ENCODE measurements at regions not wholly inside any gene's neighbourhood (a gene's known extent, or its start where the extent isn't known, plus 50 kb on each side); places are given as distances from the start of the nearest gene placed in this dataset.

DNA sequence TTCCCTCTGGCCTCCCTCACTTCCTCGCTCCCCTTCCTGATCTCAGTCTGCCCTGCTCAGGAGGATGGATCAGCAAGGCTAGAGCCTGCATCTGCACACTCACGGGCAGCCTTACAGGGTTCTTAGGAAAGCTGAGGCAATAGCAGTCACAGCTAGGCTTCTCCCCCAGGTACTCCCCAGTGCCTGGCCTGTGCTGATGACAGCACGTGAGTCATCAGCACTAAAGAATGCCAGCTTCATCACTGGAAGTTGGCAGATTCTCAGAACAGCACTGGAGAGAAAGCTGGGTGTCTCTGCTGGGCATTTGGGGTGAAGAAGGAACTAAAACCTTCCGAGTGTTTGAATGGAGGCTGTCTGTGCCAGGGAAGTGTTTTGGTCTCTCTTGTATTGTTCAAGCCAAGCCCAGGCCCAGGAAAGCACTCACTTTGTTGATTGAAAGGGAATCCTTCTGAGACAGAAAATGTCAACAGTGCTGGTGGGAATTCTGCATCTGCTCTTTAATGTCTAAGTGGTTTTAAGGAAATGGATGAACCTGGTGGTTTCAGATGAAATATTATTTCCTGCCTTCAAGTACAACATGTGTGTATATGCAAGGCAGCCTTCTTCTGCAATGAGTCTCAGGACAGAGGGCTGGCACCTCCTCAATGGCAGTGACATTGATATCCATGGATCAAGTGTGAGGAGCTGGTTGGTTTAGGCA lies 73.0 kb upstream of the SCOC start:
- Histone ChIP-seq H3K9me3 (no peaks in the 10 kb centered on the region), H3K27me3 (no peaks in the 10 kb centered on the region), H3K4me3 (no peak overlapping the region), H3K36me3 (no peaks in the 10 kb centered on the region), H3K27ac (no peak overlapping the region), H3K4me1 (peaks cover 28% of the 10 kb centered on the region)
- 46% methylated on average over 4 of the region's 4 CpGs for WGBS
- TF ChIP-seq EP300 (IDR thresholded peaks at IDR 0.05) (no peak), POLR2AphosphoS5 (IDR thresholded peaks at IDR 0.05) (no peak), POLR2A (IDR thresholded peaks at IDR 0.05) (no peak)
- TF ChIP-seq, protein P1, sequence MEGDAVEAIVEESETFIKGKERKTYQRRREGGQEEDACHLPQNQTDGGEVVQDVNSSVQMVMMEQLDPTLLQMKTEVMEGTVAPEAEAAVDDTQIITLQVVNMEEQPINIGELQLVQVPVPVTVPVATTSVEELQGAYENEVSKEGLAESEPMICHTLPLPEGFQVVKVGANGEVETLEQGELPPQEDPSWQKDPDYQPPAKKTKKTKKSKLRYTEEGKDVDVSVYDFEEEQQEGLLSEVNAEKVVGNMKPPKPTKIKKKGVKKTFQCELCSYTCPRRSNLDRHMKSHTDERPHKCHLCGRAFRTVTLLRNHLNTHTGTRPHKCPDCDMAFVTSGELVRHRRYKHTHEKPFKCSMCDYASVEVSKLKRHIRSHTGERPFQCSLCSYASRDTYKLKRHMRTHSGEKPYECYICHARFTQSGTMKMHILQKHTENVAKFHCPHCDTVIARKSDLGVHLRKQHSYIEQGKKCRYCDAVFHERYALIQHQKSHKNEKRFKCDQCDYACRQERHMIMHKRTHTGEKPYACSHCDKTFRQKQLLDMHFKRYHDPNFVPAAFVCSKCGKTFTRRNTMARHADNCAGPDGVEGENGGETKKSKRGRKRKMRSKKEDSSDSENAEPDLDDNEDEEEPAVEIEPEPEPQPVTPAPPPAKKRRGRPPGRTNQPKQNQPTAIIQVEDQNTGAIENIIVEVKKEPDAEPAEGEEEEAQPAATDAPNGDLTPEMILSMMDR (IDR thresholded peaks at IDR 0.05): no peak
- DNase-seq (ENCODE audit: low spot score in 2 of 2): no peak

DNA sequence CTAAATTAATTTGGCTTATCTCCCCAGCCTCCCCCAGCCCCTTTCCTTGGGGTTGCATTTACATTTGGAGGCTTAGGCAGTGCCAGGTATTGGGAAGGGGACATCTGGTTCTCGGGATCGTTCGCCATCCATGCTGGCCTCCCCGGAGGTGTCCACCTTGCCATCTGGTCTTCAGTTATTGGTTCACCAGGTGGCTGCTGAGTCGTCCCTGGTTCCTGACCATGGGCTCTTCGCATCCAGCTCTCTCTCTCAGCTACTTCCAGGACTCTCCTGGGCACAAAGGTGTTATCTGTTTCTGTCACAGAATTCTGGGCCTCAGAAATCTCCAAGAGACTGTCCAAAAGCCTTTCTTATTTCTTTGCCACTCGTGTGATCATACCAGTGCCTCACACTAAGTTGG lies 75.4 kb upstream of the SCOC start:
- DNase-seq (ENCODE audit: low spot score in 2 of 2): no peak
- 94% methylated on average over 7 of the region's 7 CpGs for WGBS
- Histone ChIP-seq H3K4me1 (peaks cover 28% of the 10 kb centered on the region), H3K36me3 (no peaks in the 10 kb centered on the region), H3K27me3 (no peaks in the 10 kb centered on the region), H3K9me3 (no peaks in the 10 kb centered on the region), H3K4me3 (no peak overlapping the region), H3K27ac (no peak overlapping the region)
- TF ChIP-seq POLR2A (IDR thresholded peaks at IDR 0.05) (no peak), EP300 (IDR thresholded peaks at IDR 0.05) (no peak), POLR2AphosphoS5 (IDR thresholded peaks at IDR 0.05) (no peak)
- TF ChIP-seq, protein P1 (IDR thresholded peaks at IDR 0.05): no peak

DNA sequence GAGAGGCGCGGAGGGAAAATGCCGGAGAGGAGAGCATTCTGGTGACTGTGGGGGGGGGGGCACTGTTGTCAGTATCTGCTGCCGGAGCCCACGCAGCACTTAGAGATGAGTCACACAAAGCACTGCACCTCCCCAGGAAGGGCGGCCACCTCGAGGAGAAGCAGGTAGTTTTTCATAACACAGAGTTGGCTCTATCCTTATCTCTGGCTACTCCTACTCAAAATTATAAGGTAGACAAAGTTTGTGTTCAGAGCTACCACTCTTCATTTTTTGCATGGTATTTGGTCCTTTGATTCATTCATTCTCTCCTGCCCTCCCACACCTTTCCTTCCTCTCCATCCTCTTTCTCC lies 76.2 kb upstream of the SCOC start:
- no peak overlapping the region for H3K4me3 ChIP-seq
- TF ChIP-seq EP300 (IDR thresholded peaks at IDR 0.05) (no peak), POLR2A (IDR thresholded peaks at IDR 0.05) (no peak), POLR2AphosphoS5 (IDR thresholded peaks at IDR 0.05) (no peak)
- TF ChIP-seq, protein P1 (IDR thresholded peaks at IDR 0.05): no peak
- no peaks in the 10 kb centered on the region for H3K36me3 ChIP-seq
- H3K4me1 ChIP-seq: peaks cover 28% of the 10 kb centered on the region
- DNase-seq (ENCODE audit: low spot score in 2 of 2): no peak
- no peaks in the 10 kb centered on the region for H3K9me3 ChIP-seq
- 46% methylated on average over 7 of the region's 7 CpGs for WGBS
- no peaks in the 10 kb centered on the region for H3K27me3 ChIP-seq
- peak overlapping the region; percentile 68 for H3K27ac ChIP-seq

DNA sequence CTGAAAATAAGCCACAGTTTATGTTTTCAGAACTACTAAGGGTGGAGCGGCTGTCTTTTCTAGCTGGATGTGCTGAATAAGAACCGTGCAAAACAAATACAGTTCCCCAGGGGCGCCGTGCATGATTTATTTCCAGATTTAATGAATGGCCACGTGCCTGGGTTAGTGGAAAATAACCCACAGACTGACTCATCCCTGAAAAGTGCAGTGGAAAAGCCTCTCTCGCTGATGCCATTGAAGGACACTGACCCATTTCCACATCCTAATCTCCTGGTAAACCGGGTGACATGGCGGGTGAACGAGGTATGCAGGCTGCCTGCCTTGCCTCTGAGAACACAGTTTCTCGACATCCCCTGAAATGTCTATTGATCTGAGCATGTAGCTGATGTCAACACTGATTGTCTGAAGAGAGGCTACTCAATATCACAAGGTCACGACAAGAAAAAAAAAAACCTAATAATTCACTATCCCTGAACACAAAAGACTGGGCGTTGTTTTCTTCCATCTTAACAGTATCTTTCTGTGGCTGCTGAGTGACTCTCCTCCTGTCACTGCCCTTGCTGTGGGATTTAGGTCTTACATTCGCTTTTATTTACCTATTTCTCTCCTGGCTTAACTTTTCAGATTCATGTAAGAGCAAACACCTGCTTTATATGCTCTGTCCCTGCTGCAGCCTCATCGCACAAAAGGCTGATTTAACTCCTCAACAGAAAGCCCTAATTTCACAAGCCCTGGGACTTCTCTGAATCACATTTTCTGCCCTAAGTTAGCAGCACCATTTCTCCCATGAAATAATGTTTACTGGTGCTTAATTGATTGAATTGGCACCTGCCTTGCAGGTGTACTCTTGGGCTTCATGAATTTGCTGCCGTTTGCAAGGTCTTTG lies 76.9 kb upstream of the SCOC start:
- 26% methylated on average over 15 of the region's 15 CpGs for WGBS
- H3K36me3 ChIP-seq: no peaks in the 10 kb centered on the region
- peak; percentile 86 to 91 for DNase-seq (ENCODE audit: low spot score in 2 of 2)
- H3K4me1 ChIP-seq: peaks cover 28% of the 10 kb centered on the region
- peak overlapping the region; percentile 68 for H3K27ac ChIP-seq
- H3K4me3 ChIP-seq: no peak overlapping the region
- no peaks in the 10 kb centered on the region for H3K27me3 ChIP-seq
- no peaks in the 10 kb centered on the region for H3K9me3 ChIP-seq
- TF ChIP-seq POLR2A (IDR thresholded peaks at IDR 0.05): no peak
- TF ChIP-seq EP300 (IDR thresholded peaks at IDR 0.05): no peak
- TF ChIP-seq, protein P1 (IDR thresholded peaks at IDR 0.05): no peak
- peak in 2 of 3 donors; percentile 54 to 69 for TF ChIP-seq POLR2AphosphoS5 (IDR thresholded peaks at IDR 0.05)

DNA sequence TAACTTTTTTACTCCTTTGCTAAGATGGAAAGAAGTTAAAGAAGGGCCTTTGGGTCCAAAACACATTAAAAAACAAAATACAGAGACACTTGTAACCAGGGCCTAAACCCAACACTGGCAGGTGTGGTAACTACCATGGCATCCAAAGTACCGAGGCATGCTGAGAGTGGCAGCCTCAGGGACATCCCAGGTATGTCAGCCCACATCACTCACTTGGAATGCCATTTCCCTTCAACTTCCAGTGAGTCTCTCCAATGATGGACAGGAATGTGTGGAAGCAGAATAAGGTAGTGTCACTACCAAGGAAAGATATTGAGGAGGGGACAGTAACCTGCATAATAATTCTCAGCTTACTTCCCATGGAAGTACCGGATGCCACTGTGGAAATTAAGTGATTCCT lies 79.5 kb upstream of the SCOC start:
- no peak for DNase-seq (ENCODE audit: low spot score in 2 of 2)
- H3K9me3 ChIP-seq: no peaks in the 10 kb centered on the region
- peaks cover 21% of the 10 kb centered on the region for H3K4me1 ChIP-seq
- no peak overlapping the region for H3K27ac ChIP-seq
- 73% methylated on average over 2 of the region's 2 CpGs for WGBS
- TF ChIP-seq POLR2AphosphoS5 (IDR thresholded peaks at IDR 0.05) (no peak), POLR2A (IDR thresholded peaks at IDR 0.05) (no peak), EP300 (IDR thresholded peaks at IDR 0.05) (no peak)
- TF ChIP-seq, protein P1 (IDR thresholded peaks at IDR 0.05): no peak
- no peaks in the 10 kb centered on the region for H3K27me3 ChIP-seq
- no peak overlapping the region for H3K4me3 ChIP-seq
- no peaks in the 10 kb centered on the region for H3K36me3 ChIP-seq
